ENCODE measurements at regions not wholly inside any gene's neighbourhood (a gene's known extent, or its start where the extent isn't known, plus 50 kb on each side); places are given as distances from the start of the nearest gene placed in this dataset.

GRCh38 chr13:29706923-29707322 lies 111.4 kb upstream of the SLC7A1 start:
- intact Hi-C loops (cut with DNase I; ENCODE audit: low total_unique reads) = no loop called here
- no peak overlapping the region for H3K4me3 ChIP-seq
- no peak overlapping the region for H3K27ac ChIP-seq
- no peaks in the 10 kb centered on the region for H3K4me1 ChIP-seq
- no peak for DNase-seq
- no peaks in the 10 kb centered on the region for H3K36me3 ChIP-seq (ENCODE audit: low read depth, missing control alignments)
- WGBS, 2 donors = 80 to 82% methylated on average over 9 of the region's 9 CpGs
- no peaks in the 10 kb centered on the region for H3K9me3 ChIP-seq
- TF ChIP-seq, protein P1, sequence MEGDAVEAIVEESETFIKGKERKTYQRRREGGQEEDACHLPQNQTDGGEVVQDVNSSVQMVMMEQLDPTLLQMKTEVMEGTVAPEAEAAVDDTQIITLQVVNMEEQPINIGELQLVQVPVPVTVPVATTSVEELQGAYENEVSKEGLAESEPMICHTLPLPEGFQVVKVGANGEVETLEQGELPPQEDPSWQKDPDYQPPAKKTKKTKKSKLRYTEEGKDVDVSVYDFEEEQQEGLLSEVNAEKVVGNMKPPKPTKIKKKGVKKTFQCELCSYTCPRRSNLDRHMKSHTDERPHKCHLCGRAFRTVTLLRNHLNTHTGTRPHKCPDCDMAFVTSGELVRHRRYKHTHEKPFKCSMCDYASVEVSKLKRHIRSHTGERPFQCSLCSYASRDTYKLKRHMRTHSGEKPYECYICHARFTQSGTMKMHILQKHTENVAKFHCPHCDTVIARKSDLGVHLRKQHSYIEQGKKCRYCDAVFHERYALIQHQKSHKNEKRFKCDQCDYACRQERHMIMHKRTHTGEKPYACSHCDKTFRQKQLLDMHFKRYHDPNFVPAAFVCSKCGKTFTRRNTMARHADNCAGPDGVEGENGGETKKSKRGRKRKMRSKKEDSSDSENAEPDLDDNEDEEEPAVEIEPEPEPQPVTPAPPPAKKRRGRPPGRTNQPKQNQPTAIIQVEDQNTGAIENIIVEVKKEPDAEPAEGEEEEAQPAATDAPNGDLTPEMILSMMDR (IDR thresholded peaks at IDR 0.05) = no peak
- TF ChIP-seq POLR2A (IDR thresholded peaks at IDR 0.05) = no peak
- H3K27me3 ChIP-seq = no peaks in the 10 kb centered on the region

- Histone ChIP-seq H3K9me3 (no peaks in the 10 kb centered on the region), H3K4me1 (no peaks in the 10 kb centered on the region), H3K27me3 (no peaks in the 10 kb centered on the region), H3K27ac (no peak overlapping the region), H3K4me3 (no peak overlapping the region), H3K36me3 (ENCODE audit: low read depth, missing control alignments) (no peaks in the 10 kb centered on the region)
- DNase-seq = no peak
- WGBS, 2 donors = 40 to 59% methylated on average over 3 of the region's 3 CpGs
- intact Hi-C loops (cut with DNase I; ENCODE audit: low total_unique reads) = no loop called here
- TF ChIP-seq, protein P1 (IDR thresholded peaks at IDR 0.05) = no peak
- no peak for TF ChIP-seq POLR2A (IDR thresholded peaks at IDR 0.05)
Measured at GRCh38 chr13:29704648-29705047, 109.2 kb upstream of the SLC7A1 start.

DNA sequence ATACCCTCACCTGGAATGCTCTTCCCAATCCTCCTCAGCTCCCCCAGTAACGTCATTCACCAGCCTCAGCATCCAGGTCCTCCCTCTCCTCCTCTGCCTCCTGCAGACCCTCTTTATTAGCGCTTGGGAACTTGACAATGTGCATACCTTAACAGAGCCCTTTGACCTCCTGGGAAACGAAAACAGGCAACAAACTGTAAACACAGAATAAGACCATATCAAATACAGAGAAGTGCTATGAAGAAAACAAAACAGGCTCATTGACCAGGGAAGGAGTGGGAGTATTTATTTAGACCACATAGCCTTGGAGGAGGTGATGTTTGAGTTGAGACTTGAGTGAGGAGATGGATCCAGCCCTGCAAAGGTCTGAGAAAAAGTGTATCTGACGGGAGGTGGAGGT lies 107.9 kb upstream of the SLC7A1 start:
- no peak for DNase-seq
- Histone ChIP-seq H3K9me3 (no peaks in the 10 kb centered on the region), H3K4me3 (no peak overlapping the region), H3K27ac (no peak overlapping the region), H3K27me3 (no peaks in the 10 kb centered on the region), H3K4me1 (no peaks in the 10 kb centered on the region), H3K36me3 (ENCODE audit: low read depth, missing control alignments) (no peaks in the 10 kb centered on the region)
- TF ChIP-seq, protein P1 (IDR thresholded peaks at IDR 0.05) = no peak
- no peak for TF ChIP-seq POLR2A (IDR thresholded peaks at IDR 0.05)
- 73 to 74% methylated on average over 4 of the region's 4 CpGs for WGBS, 2 donors
- intact Hi-C loops (cut with DNase I; ENCODE audit: low total_unique reads) = no loop called here

DNA sequence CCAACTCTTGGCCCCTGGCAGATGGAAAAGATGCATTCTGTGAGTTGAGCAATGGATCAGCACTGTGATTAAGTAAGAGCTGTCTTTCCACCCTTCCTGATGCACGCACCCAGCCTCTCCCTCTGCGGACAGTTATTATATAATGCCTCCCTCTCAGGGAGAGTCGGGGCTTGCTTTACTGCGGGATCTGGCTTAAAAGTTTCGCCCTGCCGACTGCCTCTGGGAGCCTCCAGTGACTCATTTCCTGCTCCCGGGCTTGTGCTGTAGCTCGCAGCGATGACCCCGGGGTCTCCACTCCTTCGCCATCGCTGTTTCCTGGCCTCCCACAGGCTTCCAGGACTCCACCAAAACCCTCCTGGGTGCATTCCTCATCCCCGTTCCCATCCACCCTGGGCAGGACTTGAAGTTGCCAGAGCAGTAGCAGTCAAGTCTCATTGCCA lies 107.4 kb upstream of the SLC7A1 start:
- no peaks in the 10 kb centered on the region for H3K9me3 ChIP-seq
- intact Hi-C loops (cut with DNase I; ENCODE audit: low total_unique reads) = no loop called here
- no peak overlapping the region for H3K4me3 ChIP-seq
- no peaks in the 10 kb centered on the region for H3K27me3 ChIP-seq
- H3K27ac ChIP-seq = no peak overlapping the region
- no peaks in the 10 kb centered on the region for H3K4me1 ChIP-seq
- no peak for TF ChIP-seq POLR2A (IDR thresholded peaks at IDR 0.05)
- TF ChIP-seq, protein P1 (IDR thresholded peaks at IDR 0.05) = no peak
- H3K36me3 ChIP-seq (ENCODE audit: low read depth, missing control alignments) = no peaks in the 10 kb centered on the region
- WGBS, 2 donors = 28 to 52% methylated on average over 9 to 13 of the region's 13 CpGs
- DNase-seq = no peak

DNA sequence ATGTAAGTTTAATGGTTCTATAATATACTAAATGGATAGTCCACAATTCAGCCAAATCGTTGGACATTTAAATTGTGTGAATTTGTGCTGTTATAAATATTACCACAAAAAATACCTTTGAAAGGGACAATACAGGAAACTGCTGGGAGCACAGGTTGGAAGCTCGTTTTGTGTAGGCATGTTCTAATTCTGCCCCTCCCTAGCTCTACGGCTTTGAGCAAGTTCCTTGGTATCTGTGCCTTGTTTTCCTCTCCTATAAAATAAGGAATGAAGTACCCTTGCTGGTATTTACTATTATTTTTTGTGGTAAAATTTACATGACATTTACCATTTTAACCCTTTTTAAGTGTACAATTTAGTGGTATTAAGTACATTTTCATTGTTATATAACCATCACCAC lies 102.6 kb upstream of the SLC7A1 start:
- no peak for DNase-seq
- H3K27me3 ChIP-seq = no peaks in the 10 kb centered on the region
- intact Hi-C loops (cut with DNase I; ENCODE audit: low total_unique reads) = no loop called here
- H3K27ac ChIP-seq = no peak overlapping the region
- no peak for TF ChIP-seq POLR2A (IDR thresholded peaks at IDR 0.05)
- TF ChIP-seq, protein P1 (IDR thresholded peaks at IDR 0.05) = no peak
- H3K4me3 ChIP-seq = no peak overlapping the region
- H3K9me3 ChIP-seq = no peaks in the 10 kb centered on the region
- H3K36me3 ChIP-seq (ENCODE audit: low read depth, missing control alignments) = no peaks in the 10 kb centered on the region
- 91 to 93% methylated on average over 3 of the region's 3 CpGs for WGBS, 2 donors
- no peaks in the 10 kb centered on the region for H3K4me1 ChIP-seq

All from testis (tissue), 2 donors.